ENCODE measurements at regions not wholly inside any gene's neighbourhood (a gene's known extent, or its start where the extent isn't known, plus 50 kb on each side); places are given as distances from the start of the nearest gene placed in this dataset.

DNA sequence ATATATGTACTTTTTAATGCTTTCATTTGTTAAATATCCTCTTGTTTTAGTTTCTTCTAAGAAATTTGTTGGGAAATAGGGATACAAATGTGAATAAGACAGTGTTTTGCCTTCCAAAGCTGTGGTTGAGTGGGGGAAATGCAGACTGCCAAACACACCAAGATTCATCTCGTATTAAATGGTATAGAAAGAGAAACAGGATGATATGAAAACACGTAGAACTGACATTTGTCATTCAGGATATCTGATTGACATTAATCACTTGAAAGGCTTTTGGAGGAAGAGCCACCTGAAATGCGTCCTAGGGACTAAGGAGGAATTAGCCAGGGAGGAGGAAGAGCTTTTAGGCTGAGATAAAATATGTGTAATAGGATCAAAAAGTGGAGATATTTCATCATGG lies 287.4 kb upstream of the SEMA3C start:
- no peaks in the 10 kb centered on the region for H3K79me2 ChIP-seq (ENCODE audit: control insufficient read depth, insufficient read depth, low read length, poor library complexity)
- no peaks in the 10 kb centered on the region for H3K36me3 ChIP-seq (ENCODE audit: control insufficient read depth in 1 of 2, insufficient read depth in 2 of 2, low read length in 2 of 2)
- no peak overlapping the region for H4K91ac ChIP-seq (ENCODE audit: low read depth, low read length)
- H4K12ac ChIP-seq (ENCODE audit: low read depth, low read length) = no peak overlapping the region
- no peaks in the 10 kb centered on the region for H3K9me3 ChIP-seq (ENCODE audit: insufficient read depth, low read depth, low read length)
- no peaks in the 10 kb centered on the region for H3K79me1 ChIP-seq (ENCODE audit: low read length)
- no peak overlapping the region for H3K4ac ChIP-seq (ENCODE audit: low read depth, low read length)
- no peaks in the 10 kb centered on the region for H3K4me1 ChIP-seq (ENCODE audit: control insufficient read depth in 1 of 2, insufficient read depth in 2 of 2, low read length in 2 of 2)
- H3K18ac ChIP-seq (ENCODE audit: low read length) = no peak overlapping the region
- no peak overlapping the region for H3K4me2 ChIP-seq (ENCODE audit: low read length)
- H2AFZ ChIP-seq (ENCODE audit: insufficient read depth, low read length, poor library complexity) = no peak overlapping the region
- DNase-seq = no peak
- H3K23ac ChIP-seq (ENCODE audit: low read length) = no peak overlapping the region
- H3K27ac ChIP-seq (ENCODE audit: low read depth, low read length) = no peak overlapping the region
- H3K27me3 ChIP-seq (ENCODE audit: insufficient read depth, low read length) = no peaks in the 10 kb centered on the region
- no peak overlapping the region for H2BK12ac ChIP-seq (ENCODE audit: low read length)
- H2AK5ac ChIP-seq (ENCODE audit: low read length) = no peak overlapping the region
- no peak overlapping the region for H3K14ac ChIP-seq (ENCODE audit: low read length)
- no peak overlapping the region for H3K9ac ChIP-seq (ENCODE audit: low read length)
- no peak overlapping the region for H2BK120ac ChIP-seq (ENCODE audit: insufficient read depth, low read length, poor library complexity)
- H3K4me3 ChIP-seq (ENCODE audit: low read depth, low read length) = no peak overlapping the region
- WGBS (ENCODE audit: extremely low coverage, insufficient coverage, insufficient read length) = no CpG with 5 or more reads among the region's 3 CpGs
- no peak overlapping the region for H2BK5ac ChIP-seq (ENCODE audit: low read depth, low read length, poor library complexity)
- H4K8ac ChIP-seq (ENCODE audit: low read depth, low read length) = no peak overlapping the region

DNA sequence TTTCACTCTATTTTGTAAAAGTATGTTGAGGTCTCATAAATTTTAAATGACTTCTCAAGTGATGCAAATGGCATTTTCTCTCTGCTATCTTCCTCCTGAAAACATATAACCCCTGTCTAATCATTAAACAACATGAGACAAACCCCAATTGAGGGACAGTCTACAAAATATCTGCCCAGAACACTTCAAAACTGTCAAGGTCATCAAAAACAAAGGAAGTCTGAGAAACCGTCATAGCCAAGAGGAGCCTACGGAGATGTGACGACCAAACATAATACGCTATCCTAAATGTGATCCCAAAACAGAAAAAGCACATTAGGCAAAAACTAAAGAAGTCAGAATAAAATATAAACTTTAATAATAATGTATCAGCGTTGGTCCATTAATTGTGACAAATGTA lies 282.3 kb upstream of the SEMA3C start:
- H3K79me2 ChIP-seq (ENCODE audit: control insufficient read depth, insufficient read depth, low read length, poor library complexity) = no peaks in the 10 kb centered on the region

DNA sequence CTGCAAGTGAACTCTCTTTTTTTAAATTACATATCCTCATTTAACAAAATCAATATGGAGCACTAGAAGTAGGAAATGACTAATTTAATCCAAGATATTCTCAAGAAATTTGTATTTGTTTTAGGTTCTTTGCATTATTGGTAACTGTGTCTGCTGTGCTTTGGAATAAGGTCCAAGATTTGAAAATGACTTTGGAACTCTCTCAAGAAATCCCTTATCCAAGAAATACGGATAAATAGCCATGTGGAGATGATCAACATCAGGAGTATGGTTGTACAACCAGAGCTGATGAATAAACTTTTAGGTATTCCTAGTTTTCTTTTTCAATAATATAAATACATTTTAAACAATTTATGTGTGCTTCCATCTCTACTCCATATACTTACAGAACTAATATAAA lies 279.9 kb upstream of the SEMA3C start:
- DNase-seq = no peak
- H3K4ac ChIP-seq (ENCODE audit: low read depth, low read length) = no peak overlapping the region
- H3K9ac ChIP-seq (ENCODE audit: low read length) = no peak overlapping the region
- H3K79me2 ChIP-seq (ENCODE audit: control insufficient read depth, insufficient read depth, low read length, poor library complexity) = no peaks in the 10 kb centered on the region
- no peak overlapping the region for H3K27ac ChIP-seq (ENCODE audit: low read depth, low read length)
- no peak overlapping the region for H3K4me2 ChIP-seq (ENCODE audit: low read length)
- no peak overlapping the region for H3K18ac ChIP-seq (ENCODE audit: low read length)
- H2AK5ac ChIP-seq (ENCODE audit: low read length) = no peak overlapping the region
- no CpG with 5 or more reads among the region's 1 CpG for WGBS (ENCODE audit: extremely low coverage, insufficient coverage, insufficient read length)
- H2BK5ac ChIP-seq (ENCODE audit: low read depth, low read length, poor library complexity) = no peak overlapping the region
- no peak overlapping the region for H3K23ac ChIP-seq (ENCODE audit: low read length)
- H2BK120ac ChIP-seq (ENCODE audit: insufficient read depth, low read length, poor library complexity) = no peak overlapping the region
- H3K79me1 ChIP-seq (ENCODE audit: low read length) = no peaks in the 10 kb centered on the region
- no peak overlapping the region for H2BK12ac ChIP-seq (ENCODE audit: low read length)
- H3K27me3 ChIP-seq (ENCODE audit: insufficient read depth, low read length) = no peaks in the 10 kb centered on the region
- no peak overlapping the region for H4K12ac ChIP-seq (ENCODE audit: low read depth, low read length)
- no peak overlapping the region for H4K8ac ChIP-seq (ENCODE audit: low read depth, low read length)
- no peak overlapping the region for H3K14ac ChIP-seq (ENCODE audit: low read length)
- no peaks in the 10 kb centered on the region for H3K9me3 ChIP-seq (ENCODE audit: insufficient read depth, low read depth, low read length)
- no peaks in the 10 kb centered on the region for H3K4me1 ChIP-seq (ENCODE audit: control insufficient read depth in 1 of 2, insufficient read depth in 2 of 2, low read length in 2 of 2)
- H2AFZ ChIP-seq (ENCODE audit: insufficient read depth, low read length, poor library complexity) = no peak overlapping the region
- no peaks in the 10 kb centered on the region for H3K36me3 ChIP-seq (ENCODE audit: control insufficient read depth in 1 of 2, insufficient read depth in 2 of 2, low read length in 2 of 2)
- no peak overlapping the region for H3K4me3 ChIP-seq (ENCODE audit: low read depth, low read length)
- no peak overlapping the region for H4K91ac ChIP-seq (ENCODE audit: low read depth, low read length)

More for the DNA sequence above, 282.3 kb upstream of the SEMA3C start:
- Histone ChIP-seq H4K8ac (ENCODE audit: low read depth, low read length) (no peak overlapping the region), H2BK5ac (ENCODE audit: low read depth, low read length, poor library complexity) (no peak overlapping the region), H3K36me3 (ENCODE audit: control insufficient read depth in 1 of 2, insufficient read depth in 2 of 2, low read length in 2 of 2) (no peaks in the 10 kb centered on the region), H2AFZ (ENCODE audit: insufficient read depth, low read length, poor library complexity) (no peak overlapping the region), H3K14ac (ENCODE audit: low read length) (no peak overlapping the region), H3K4ac (ENCODE audit: low read depth, low read length) (no peak overlapping the region), H2AK5ac (ENCODE audit: low read length) (no peak overlapping the region), H3K4me1 (ENCODE audit: control insufficient read depth in 1 of 2, insufficient read depth in 2 of 2, low read length in 2 of 2) (no peaks in the 10 kb centered on the region), H4K91ac (ENCODE audit: low read depth, low read length) (no peak overlapping the region), H3K4me2 (ENCODE audit: low read length) (no peak overlapping the region), H3K9ac (ENCODE audit: low read length) (no peak overlapping the region), H3K27me3 (ENCODE audit: insufficient read depth, low read length) (no peaks in the 10 kb centered on the region), H3K27ac (ENCODE audit: low read depth, low read length) (no peak overlapping the region), H4K12ac (ENCODE audit: low read depth, low read length) (no peak overlapping the region), H2BK12ac (ENCODE audit: low read length) (no peak overlapping the region), H2BK120ac (ENCODE audit: insufficient read depth, low read length, poor library complexity) (no peak overlapping the region), H3K23ac (ENCODE audit: low read length) (no peak overlapping the region), H3K18ac (ENCODE audit: low read length) (no peak overlapping the region), H3K4me3 (ENCODE audit: low read depth, low read length) (no peak overlapping the region), H3K79me1 (ENCODE audit: low read length) (no peaks in the 10 kb centered on the region), H3K9me3 (ENCODE audit: insufficient read depth, low read depth, low read length) (no peaks in the 10 kb centered on the region)
- no peak for DNase-seq
- WGBS (ENCODE audit: extremely low coverage, insufficient coverage, insufficient read length) = no CpG with 5 or more reads among the region's 5 CpGs

DNA sequence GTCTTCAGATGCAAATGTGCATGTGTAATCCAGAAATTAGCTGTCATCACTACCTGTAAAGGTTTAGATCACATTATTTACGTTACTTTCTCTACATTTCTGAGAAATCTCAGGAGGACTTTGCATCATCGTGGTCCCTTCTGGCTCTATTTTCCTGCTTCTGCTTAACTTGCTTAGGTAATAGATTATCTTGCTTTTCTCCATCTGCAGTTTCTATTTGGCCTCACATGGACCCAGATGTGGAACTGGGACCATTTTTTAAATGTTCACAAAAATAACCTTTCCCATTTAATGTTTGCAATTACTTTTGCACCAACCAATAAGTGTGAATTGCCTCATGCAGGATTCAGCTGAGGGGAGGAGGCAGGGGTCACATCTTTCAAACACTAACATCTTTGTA lies 278.4 kb upstream of the SEMA3C start:
- no peaks in the 10 kb centered on the region for H3K36me3 ChIP-seq (ENCODE audit: control insufficient read depth in 1 of 2, insufficient read depth in 2 of 2, low read length in 2 of 2)
- no peak overlapping the region for H4K91ac ChIP-seq (ENCODE audit: low read depth, low read length)
- no peak for DNase-seq
- no peaks in the 10 kb centered on the region for H3K27me3 ChIP-seq (ENCODE audit: insufficient read depth, low read length)
- H3K14ac ChIP-seq (ENCODE audit: low read length) = no peak overlapping the region
- H2BK120ac ChIP-seq (ENCODE audit: insufficient read depth, low read length, poor library complexity) = no peak overlapping the region
- WGBS (ENCODE audit: extremely low coverage, insufficient coverage, insufficient read length) = no CpG with 5 or more reads among the region's 2 CpGs
- H3K9ac ChIP-seq (ENCODE audit: low read length) = no peak overlapping the region
- no peak overlapping the region for H3K4ac ChIP-seq (ENCODE audit: low read depth, low read length)
- no peak overlapping the region for H4K8ac ChIP-seq (ENCODE audit: low read depth, low read length)
- no peak overlapping the region for H4K12ac ChIP-seq (ENCODE audit: low read depth, low read length)
- no peak overlapping the region for H2BK5ac ChIP-seq (ENCODE audit: low read depth, low read length, poor library complexity)
- H3K9me3 ChIP-seq (ENCODE audit: insufficient read depth, low read depth, low read length) = no peaks in the 10 kb centered on the region
- no peaks in the 10 kb centered on the region for H3K4me1 ChIP-seq (ENCODE audit: control insufficient read depth in 1 of 2, insufficient read depth in 2 of 2, low read length in 2 of 2)
- H2BK12ac ChIP-seq (ENCODE audit: low read length) = no peak overlapping the region
- no peak overlapping the region for H2AFZ ChIP-seq (ENCODE audit: insufficient read depth, low read length, poor library complexity)
- H3K23ac ChIP-seq (ENCODE audit: low read length) = no peak overlapping the region
- H3K79me1 ChIP-seq (ENCODE audit: low read length) = no peaks in the 10 kb centered on the region
- no peaks in the 10 kb centered on the region for H3K79me2 ChIP-seq (ENCODE audit: control insufficient read depth, insufficient read depth, low read length, poor library complexity)
- H3K18ac ChIP-seq (ENCODE audit: low read length) = no peak overlapping the region
- no peak overlapping the region for H3K4me2 ChIP-seq (ENCODE audit: low read length)
- no peak overlapping the region for H2AK5ac ChIP-seq (ENCODE audit: low read length)
- H3K27ac ChIP-seq (ENCODE audit: low read depth, low read length) = no peak overlapping the region
- H3K4me3 ChIP-seq (ENCODE audit: low read depth, low read length) = no peak overlapping the region
